Lower lobe of right lung (tissue), 2 donors: ENCODE measurements at regions not wholly inside any gene's neighbourhood (a gene's known extent, or its start where the extent isn't known, plus 50 kb on each side); places are given as distances from the start of the nearest gene placed in this dataset.

Experiments used
- ATAC-seq, 2 donors: fragments of 200-7000 bp; cut with Tn5 transposase; one replicate each; pipeline ENCODE4 v1.9.1; 2020 to 2022; ENCODE audit warnings: mild to moderate bottlenecking in 2 of 2, moderate library complexity in 2 of 2
- DNase-seq: peaks from one replicate; pipeline ENCODE4 v3.0.0-alpha.2; 2020
- H3K27ac ChIP-seq: fragments of 200-600 bp; one replicate; pipeline ENCODE4 v1.8.0; 2022
- H3K27me3 ChIP-seq: fragments of 200-600 bp; one replicate; pipeline ENCODE4 v1.8.0; 2022; ENCODE audit warnings: low read depth
- H3K36me3 ChIP-seq: fragments of 200-600 bp; one replicate; pipeline ENCODE4 v1.8.0; 2022; ENCODE audit warnings: mild to moderate bottlenecking
- H3K4me1 ChIP-seq: fragments of 200-600 bp; one replicate; pipeline ENCODE4 v1.8.0; 2022
- H3K4me3 ChIP-seq: fragments of 200-600 bp; one replicate; pipeline ENCODE4 v1.8.0; 2022; ENCODE audit warnings: mild to moderate bottlenecking
- H3K9me3 ChIP-seq: fragments of 200-600 bp; one replicate; pipeline ENCODE4 v1.8.0; 2022
- CTCF ChIP-seq: fragments of 200-600 bp; IDR thresholded peaks from one replicate; pipeline ENCODE4 v1.8.0; 2022; ENCODE audit warnings: antibody characterized with exemption, mild to moderate bottlenecking
- intact Hi-C: fragments of 100-400 bp; cut with DNase I; formaldehyde crosslinking; loops from one replicate; pipeline ENCODE4 v1.11.0; 2022
- donor health status: DM: no; HTN: yes; CAD: no; lungs with severe emphysema.

- ATAC-seq (no peak), DNase-seq (no peak)
- H3K9me3 ChIP-seq: no peaks in the 10 kb centered on the region
- H3K4me3 ChIP-seq: no peak overlapping the region
- no peak overlapping the region for H3K27ac ChIP-seq
- H3K27me3 ChIP-seq: no peaks in the 10 kb centered on the region
- no peaks in the 10 kb centered on the region for H3K4me1 ChIP-seq
- intact Hi-C loops: no loop called here
- TF ChIP-seq CTCF: no peak
- H3K36me3 ChIP-seq: no peaks in the 10 kb centered on the region
These were observed 260.0 kb downstream of the EBLN2 start for GRCh38 chr3:73321286-73321999.

DNA sequence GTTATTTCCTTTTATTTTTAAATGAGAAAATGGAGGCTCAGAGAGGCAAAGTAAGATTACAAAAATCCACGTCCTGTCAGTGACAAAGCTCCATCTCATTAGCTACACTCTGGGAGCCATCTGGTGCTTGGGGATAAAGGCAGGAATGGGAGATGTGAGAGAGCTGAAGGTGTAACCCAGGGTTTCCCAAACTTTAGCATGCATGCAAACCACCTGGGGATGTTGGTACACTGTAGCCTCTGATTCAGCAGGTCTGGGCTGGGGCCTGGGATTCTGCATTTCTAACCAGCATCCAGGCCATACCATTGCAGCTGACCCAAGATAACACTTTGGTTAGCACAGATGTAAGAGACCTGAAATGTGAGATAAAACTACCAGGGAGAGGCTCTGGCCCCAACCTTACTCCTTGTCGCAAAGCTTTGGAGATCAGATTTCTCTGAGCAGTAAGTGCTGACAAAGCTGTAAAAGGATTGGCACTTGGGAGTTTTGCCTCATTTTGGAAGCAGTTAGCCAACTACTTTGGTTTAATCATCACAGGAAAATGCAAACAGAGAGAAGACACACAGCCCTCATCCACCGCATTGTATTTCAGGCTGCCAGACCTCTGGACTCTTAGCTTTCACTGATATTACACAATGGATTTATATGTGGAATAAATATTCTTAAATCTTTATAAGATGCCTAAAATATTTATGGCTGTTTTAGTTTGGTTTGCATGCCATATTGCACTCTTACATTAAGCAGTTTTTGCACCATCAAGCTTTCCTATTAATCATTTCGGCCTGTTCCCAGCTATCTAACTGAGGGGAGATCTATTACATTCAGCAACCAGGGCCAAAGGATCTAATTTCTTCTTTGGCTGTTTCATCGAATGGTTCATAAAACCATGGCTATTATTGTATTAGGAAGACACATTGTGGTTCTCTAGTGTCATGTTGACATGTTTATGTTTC is 263.0 kb downstream of the EBLN2 start:
- Histone ChIP-seq H3K36me3 (no peaks in the 10 kb centered on the region), H3K27me3 (no peaks in the 10 kb centered on the region), H3K4me3 (no peak overlapping the region), H3K27ac (no peak overlapping the region), H3K9me3 (no peaks in the 10 kb centered on the region), H3K4me1 (no peaks in the 10 kb centered on the region)
- intact Hi-C loops: no loop called here
- TF ChIP-seq CTCF: no peak
- DNase-seq: no peak
- ATAC-seq: no peak

DNA sequence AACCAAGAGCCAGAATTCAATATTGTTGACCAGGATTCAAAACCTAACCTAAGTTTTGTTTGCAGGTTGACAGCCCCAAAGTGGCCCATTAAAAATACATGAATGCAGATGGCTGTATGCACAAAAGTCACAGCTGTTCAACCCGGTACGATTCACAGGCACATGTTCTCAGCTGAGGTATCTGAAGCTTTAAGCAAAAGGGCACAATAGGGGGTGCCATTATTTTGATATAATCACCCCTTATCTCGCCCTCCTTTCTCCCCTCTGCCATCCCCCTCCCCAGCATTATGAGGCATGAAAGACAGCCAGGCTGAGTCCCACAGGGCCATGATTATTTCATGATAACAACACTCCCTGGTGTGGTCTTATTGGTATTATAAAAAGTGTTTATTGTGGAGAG is 264.9 kb downstream of the EBLN2 start:
- Histone ChIP-seq H3K9me3 (no peaks in the 10 kb centered on the region), H3K4me1 (no peaks in the 10 kb centered on the region), H3K4me3 (no peak overlapping the region), H3K27ac (no peak overlapping the region), H3K27me3 (no peaks in the 10 kb centered on the region), H3K36me3 (no peaks in the 10 kb centered on the region)
- ATAC-seq (no peak), DNase-seq (no peak)
- intact Hi-C loops: no loop called here
- no peak for TF ChIP-seq CTCF

- H3K9me3 ChIP-seq: no peaks in the 10 kb centered on the region
- no peaks in the 10 kb centered on the region for H3K36me3 ChIP-seq
- DNase-seq (no peak), ATAC-seq (no peak)
- H3K27me3 ChIP-seq: no peaks in the 10 kb centered on the region
- no peak for TF ChIP-seq CTCF
- no peak overlapping the region for H3K27ac ChIP-seq
- no peaks in the 10 kb centered on the region for H3K4me1 ChIP-seq
- intact Hi-C loops: no loop called here
- H3K4me3 ChIP-seq: no peak overlapping the region
These were observed 265.6 kb downstream of the EBLN2 start for GRCh38 chr3:73327052-73327451.
